Tibial nerve (tissue), 4 donors: ENCODE measurements at regions not wholly inside any gene's neighbourhood (a gene's known extent, or its start where the extent isn't known, plus 50 kb on each side); places are given as distances from the start of the nearest gene placed in this dataset.

Experiments used
- DNase-seq, 2 donors: peaks; one replicate each; pipeline ENCODE4 v3.0.0-alpha.2; 2019; ENCODE audit warnings: low spot score in 2 of 2
- H3K27ac ChIP-seq, 4 donors: fragments of 200-600 bp; sonication (generic) in 3 of 4; one replicate each; pipeline ENCODE4 v1.5.1; 2017 to 2019; ENCODE audit warnings: mild to moderate bottlenecking in 1 of 4
- H3K27me3 ChIP-seq, 2 donors: fragments of 200-600 bp; sonication (generic) in 1 of 2; one replicate each; pipeline versions ENCODE4 v1.5.1 to v1.6.0; 2017 to 2019
- H3K36me3 ChIP-seq, 3 donors: fragments of 200-600 bp; sonication (generic); one replicate each; pipeline ENCODE4 v1.5.1; 2018 to 2019
- H3K4me1 ChIP-seq, 4 donors: fragments of 200-600 bp; sonication (generic) in 3 of 4; one replicate each; pipeline ENCODE4 v1.5.1; 2017 to 2019
- H3K4me3 ChIP-seq, 4 donors: fragments of 200-600 bp; sonication (generic) in 3 of 4; one replicate each; pipeline ENCODE4 v1.5.1; 2017 to 2019; ENCODE audit warnings: mild to moderate bottlenecking in 1 of 4, moderate library complexity in 1 of 4
- H3K9me3 ChIP-seq, 4 donors: fragments of 200-600 bp; sonication (generic) in 3 of 4; one replicate each; pipeline ENCODE4 v1.5.1; 2017 to 2019
- EP300 ChIP-seq, 2 donors: sonication (generic); formaldehyde crosslinking; IDR thresholded peaks; one replicate each; pipeline ENCODE4 v1.6.1; 2017; ENCODE audit warnings: antibody characterized with exemption in 2 of 2, mild to moderate bottlenecking in 1 of 2
- POLR2A ChIP-seq, 2 donors: fragments of 450-650 bp; IDR thresholded peaks; one replicate each; pipeline ENCODE4 v1.6.1; 2017; ENCODE audit warnings: antibody characterized with exemption in 2 of 2, mild to moderate bottlenecking in 2 of 2, moderate library complexity in 2 of 2
- WGBS, 2 donors: methylation state at CpG; one replicate each; pipeline ENCODE4 v1.1.5; 2018; 5-methylcytosine and 5-hydroxymethylcytosine counted together
- TF ChIP-seq, protein P1 (sequence below), 5 experiments: fragments of 200-600 bp in 3 of 5; fragments of 450-650 bp in 2 of 5; sonication (generic) in 3 of 5; IDR thresholded peaks; one replicate each; pipeline ENCODE4 v1.5.1; 2016 to 2019; ENCODE audit warnings: antibody characterized with exemption in 5 of 5, mild to moderate bottlenecking in 3 of 5, moderate library complexity in 2 of 5

DNA sequence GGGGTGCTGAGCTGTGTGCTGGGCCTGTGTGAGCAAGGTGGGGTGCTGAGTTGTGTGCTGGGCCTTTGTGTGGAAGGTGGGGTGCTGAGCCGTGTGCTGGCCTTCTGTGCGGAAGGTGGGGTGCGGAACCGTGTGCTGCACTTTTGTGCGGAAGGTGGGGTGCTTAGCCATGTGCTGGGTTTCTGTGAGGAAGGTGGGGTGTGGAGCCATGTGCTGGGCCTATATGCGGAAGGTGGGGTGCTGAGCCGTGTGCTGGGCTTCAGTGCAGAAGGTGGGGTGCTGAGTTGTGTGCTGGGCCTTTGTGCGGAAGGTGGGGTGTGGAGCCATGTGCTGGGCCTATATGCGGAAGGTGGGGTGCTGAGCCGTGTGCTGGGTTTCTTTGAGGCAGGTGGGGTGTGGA lies 555.4 kb upstream of the EEF2KMT start:
- no peak for TF ChIP-seq POLR2A (IDR thresholded peaks at IDR 0.05)
- TF ChIP-seq, protein P1, sequence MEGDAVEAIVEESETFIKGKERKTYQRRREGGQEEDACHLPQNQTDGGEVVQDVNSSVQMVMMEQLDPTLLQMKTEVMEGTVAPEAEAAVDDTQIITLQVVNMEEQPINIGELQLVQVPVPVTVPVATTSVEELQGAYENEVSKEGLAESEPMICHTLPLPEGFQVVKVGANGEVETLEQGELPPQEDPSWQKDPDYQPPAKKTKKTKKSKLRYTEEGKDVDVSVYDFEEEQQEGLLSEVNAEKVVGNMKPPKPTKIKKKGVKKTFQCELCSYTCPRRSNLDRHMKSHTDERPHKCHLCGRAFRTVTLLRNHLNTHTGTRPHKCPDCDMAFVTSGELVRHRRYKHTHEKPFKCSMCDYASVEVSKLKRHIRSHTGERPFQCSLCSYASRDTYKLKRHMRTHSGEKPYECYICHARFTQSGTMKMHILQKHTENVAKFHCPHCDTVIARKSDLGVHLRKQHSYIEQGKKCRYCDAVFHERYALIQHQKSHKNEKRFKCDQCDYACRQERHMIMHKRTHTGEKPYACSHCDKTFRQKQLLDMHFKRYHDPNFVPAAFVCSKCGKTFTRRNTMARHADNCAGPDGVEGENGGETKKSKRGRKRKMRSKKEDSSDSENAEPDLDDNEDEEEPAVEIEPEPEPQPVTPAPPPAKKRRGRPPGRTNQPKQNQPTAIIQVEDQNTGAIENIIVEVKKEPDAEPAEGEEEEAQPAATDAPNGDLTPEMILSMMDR (IDR thresholded peaks at IDR 0.05): no peak
- no peak for TF ChIP-seq EP300 (IDR thresholded peaks at IDR 0.05)
- DNase-seq: no peak
- Histone ChIP-seq H3K4me1 (no peaks in the 10 kb centered on the region), H3K9me3 (peaks cover 0 to 13% (median 0%) of the 10 kb centered on the region in 4 donors), H3K4me3 (no peak overlapping the region), H3K27me3 (no peaks in the 10 kb centered on the region), H3K27ac (no peak overlapping the region), H3K36me3 (no peaks in the 10 kb centered on the region)
- 87 to 88% methylated on average over 10 of the region's 10 CpGs for whole genome bisulfite sequencing, 2 donors

DNA sequence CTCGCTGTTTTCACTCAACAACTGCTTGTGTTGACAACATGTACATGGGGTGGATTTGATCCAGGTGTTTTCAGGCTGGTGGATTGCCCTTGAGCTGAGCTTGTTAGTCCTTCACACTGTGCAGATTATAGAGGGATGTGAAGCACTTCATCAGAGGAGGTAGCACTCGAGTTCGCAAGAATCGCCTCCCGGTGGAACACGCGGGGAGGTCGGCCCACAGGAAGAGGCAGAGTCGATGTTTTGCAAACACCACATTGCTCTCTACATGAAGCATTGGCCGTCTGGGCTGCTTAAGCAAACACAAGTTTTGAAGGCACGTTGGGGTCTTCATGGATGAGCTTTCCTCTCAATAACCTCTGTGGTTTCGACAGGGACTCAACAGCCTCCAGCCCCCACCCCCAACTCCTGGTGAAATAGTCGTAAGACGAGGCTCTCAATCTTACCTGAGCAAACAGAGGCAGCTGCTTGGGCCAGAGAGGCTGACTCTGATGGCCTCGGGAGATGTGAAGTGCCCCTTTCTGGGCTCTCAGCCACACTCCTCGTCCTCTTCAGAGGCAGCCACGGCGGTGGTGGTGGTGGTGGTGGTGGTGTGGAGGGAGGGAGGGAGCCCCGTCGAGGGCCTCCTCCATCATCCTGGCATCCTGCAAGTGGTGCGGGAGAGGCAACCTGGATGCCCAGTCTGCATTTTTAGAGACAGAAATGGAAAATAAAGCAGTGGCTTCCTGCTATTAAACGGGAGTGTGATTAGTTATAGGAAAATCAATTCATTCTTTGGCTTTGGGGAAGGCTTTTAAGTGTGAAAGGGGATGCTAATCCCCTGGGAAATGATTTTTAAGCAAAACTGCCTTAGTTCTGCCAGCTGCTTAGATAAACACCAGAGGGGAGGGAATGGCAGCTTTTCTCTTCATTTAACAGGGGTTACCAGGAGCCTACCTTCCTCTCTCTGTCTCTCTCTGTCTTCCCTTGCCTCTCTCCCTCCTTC lies 552.5 kb upstream of the EEF2KMT start:
- Histone ChIP-seq H3K9me3 (peaks cover 0 to 3% (median 0%) of the 10 kb centered on the region in 4 donors), H3K4me3 (no peak overlapping the region), H3K27me3 (no peaks in the 10 kb centered on the region), H3K4me1 (no peaks in the 10 kb centered on the region), H3K27ac (no peak overlapping the region), H3K36me3 (no peaks in the 10 kb centered on the region)
- WGBS, 2 donors: 51 to 54% methylated on average over 21 to 22 of the region's 22 CpGs
- no peak for DNase-seq
- TF ChIP-seq, protein P1 (IDR thresholded peaks at IDR 0.05): no peak
- TF ChIP-seq POLR2A (IDR thresholded peaks at IDR 0.05) (no peak), EP300 (IDR thresholded peaks at IDR 0.05) (no peak)

DNA sequence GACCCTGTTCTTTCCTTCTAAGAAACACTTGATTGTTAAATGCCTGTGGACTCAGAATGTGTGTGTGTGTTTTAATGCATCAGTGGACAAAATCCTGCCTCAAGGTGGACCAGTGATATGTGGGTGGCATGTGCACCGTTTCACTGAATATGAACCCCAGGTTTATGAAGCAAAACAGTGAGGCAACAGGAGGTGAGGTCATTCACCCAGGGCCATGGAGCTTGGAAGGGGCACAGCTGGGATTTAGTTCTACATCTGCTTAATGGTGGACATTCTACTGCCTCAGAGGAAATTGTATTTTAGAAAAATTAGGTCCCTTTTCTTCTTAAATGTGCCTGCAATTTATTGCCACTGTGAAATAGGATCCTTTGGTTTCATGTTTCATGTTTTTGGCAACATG lies 549.5 kb upstream of the EEF2KMT start:
- H3K27me3 ChIP-seq: no peaks in the 10 kb centered on the region
- no peak for DNase-seq
- no peak for TF ChIP-seq POLR2A (IDR thresholded peaks at IDR 0.05)
- TF ChIP-seq, protein P1 (IDR thresholded peaks at IDR 0.05): no peak
- no peak overlapping the region for H3K4me3 ChIP-seq
- no peaks in the 10 kb centered on the region for H3K36me3 ChIP-seq
- no peak overlapping the region for H3K27ac ChIP-seq
- no peaks in the 10 kb centered on the region for H3K4me1 ChIP-seq
- WGBS, 2 donors: 47 to 53% methylated on average over 1 of the region's 1 CpG
- H3K9me3 ChIP-seq: peaks cover 0 to 1% (median 0%) of the 10 kb centered on the region in 4 donors

DNA sequence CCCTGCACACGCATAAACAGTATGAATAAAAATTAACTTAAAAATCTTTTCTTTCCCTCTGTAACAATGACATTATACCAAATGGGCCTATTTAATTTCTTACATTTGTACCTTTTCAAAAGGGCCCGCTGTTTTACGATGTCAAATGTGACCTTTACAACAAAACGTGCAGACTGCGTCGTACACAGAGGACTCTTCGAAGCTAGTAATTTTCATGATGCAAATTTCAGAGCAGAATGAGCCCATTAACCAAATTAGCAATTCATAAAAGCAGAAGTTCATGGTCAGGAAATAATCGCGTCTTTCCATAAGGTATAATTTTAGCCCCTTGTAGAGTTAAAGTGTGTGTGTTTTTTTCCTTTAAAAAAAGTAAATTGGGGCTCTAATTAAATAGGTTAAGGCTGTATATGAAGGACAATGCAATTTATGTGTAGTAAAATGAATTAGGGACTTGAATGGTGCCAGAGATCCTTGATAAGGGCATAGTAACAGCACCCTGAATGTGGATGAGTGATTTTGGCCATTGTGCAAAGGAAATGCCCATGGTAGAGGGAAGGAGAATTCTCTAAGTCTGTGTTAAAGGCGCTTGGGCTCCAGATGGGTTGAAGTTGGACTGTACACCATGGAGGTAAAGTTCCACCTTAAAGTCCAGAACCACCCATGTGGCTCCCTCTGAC lies 546.4 kb upstream of the EEF2KMT start:
- Histone ChIP-seq H3K4me3 (no peak overlapping the region), H3K27me3 (no peaks in the 10 kb centered on the region), H3K27ac (no peak overlapping the region), H3K36me3 (no peaks in the 10 kb centered on the region), H3K9me3 (peaks cover 0 to 6% (median 0%) of the 10 kb centered on the region in 4 donors), H3K4me1 (no peaks in the 10 kb centered on the region)
- 73 to 77% methylated on average over 10 of the region's 10 CpGs for WGBS, 2 donors
- TF ChIP-seq EP300 (IDR thresholded peaks at IDR 0.05) (no peak), POLR2A (IDR thresholded peaks at IDR 0.05) (no peak)
- TF ChIP-seq, protein P1 (IDR thresholded peaks at IDR 0.05): no peak
- DNase-seq: no peak

DNA sequence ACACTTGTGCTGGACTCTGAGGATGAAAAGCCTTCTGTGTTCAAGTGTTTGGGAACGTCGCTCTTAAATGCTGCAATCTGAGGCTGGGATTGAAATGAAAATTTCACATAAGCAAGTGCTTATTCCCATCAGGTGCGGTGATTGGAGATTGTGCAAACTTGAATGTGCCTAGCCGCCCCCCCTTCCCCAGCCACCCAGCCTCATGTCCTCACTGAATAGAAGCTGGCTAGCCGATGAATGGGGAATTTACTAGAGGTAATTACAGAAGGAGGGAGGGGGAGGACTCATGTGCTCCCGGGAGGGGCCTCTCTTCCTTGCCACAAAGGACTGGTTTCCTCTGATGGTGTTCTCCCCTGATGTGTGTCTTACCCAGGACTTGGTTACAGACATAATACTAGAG lies 544.8 kb upstream of the EEF2KMT start:
- Histone ChIP-seq H3K4me1 (no peaks in the 10 kb centered on the region), H3K9me3 (peaks cover 0 to 6% (median 0%) of the 10 kb centered on the region in 4 donors), H3K4me3 (no peak overlapping the region), H3K36me3 (no peaks in the 10 kb centered on the region), H3K27ac (no peak overlapping the region), H3K27me3 (no peaks in the 10 kb centered on the region)
- DNase-seq: no peak
- WGBS, 2 donors: 32 to 40% methylated on average over 6 of the region's 6 CpGs
- no peak for TF ChIP-seq POLR2A (IDR thresholded peaks at IDR 0.05)
- TF ChIP-seq, protein P1 (IDR thresholded peaks at IDR 0.05): no peak
- TF ChIP-seq EP300 (IDR thresholded peaks at IDR 0.05): no peak
